HG03520 (cell line): ENCODE measurements at regions not wholly inside any gene's neighbourhood (a gene's known extent, or its start where the extent isn't known, plus 50 kb on each side); places are given as distances from the start of the nearest gene placed in this dataset.
"Not testable (repeated sequence)": the region's sequence is repeated elsewhere in the genome, so short reads cannot be mapped to it uniquely, and the experiment has no call there.

ENCODE experiments used
- ATAC-seq: cut with Tn5 transposase; IDR thresholded peaks from one replicate; pipeline ENCODE4 v1.9.1; 2021; ENCODE audit warnings: mild to moderate bottlenecking, moderate library complexity; ENCODE audit not compliant: unreplicated experiment

DNA sequence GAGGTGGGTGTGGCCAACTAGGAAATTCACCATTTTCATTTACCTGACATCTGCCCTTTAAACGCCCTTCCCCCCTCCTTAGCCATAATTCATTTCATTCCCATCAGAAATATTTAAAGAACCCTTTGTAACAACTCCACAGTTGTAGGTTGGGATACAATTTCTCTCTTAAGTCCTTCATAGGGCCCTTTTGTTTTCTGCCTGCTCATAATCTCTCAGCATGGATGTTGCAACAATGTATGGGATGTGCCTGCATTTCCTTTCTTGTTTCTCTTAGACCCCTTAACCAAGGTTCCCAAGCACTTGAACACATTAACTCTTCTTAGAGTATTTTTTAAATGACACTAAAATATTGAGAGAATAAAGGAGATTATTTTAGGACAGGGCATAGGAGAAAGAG is 51.7 kb upstream of the MYO10 start:
- ATAC-seq: no peak

DNA sequence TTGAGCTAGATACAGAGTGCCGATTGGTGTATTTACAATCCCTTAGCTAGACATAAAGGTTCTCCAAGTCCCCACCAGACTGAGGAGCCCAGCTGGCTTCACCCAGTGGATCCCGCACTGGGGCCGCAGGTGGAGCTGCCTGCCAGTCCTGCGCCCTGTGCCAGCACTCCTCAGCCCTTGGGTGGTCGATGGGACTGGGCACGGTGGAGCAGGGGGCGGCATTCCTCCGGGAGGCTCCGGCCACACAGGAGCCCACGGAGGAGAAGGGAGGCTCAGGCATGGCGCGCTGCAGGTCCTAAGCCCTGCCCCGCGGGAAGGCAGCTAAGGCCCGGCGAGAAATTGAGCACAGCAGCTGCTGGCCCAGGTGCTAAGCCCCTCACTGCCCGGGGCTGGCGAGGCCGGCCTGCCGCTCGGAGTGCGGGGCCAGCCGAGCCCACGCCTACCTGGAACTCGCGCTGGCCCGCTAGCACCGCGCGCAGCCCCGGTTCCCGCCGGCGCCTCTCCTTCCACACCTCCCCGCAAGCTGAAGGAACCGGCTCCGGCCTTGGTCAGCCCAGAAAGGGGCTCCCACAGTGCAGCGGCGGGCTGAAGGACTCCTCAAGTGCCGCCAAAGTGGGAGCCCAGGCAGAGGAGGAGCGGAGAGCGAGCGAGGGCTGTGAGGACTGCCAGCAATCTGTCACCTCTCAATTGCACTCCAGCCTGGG is 54.9 kb upstream of the MYO10 start:
- ATAC-seq: not testable (repeated sequence)

GRCh38 chr5:16992006-16992405 is 55.9 kb upstream of the MYO10 start:
- ATAC-seq: no peak

DNA sequence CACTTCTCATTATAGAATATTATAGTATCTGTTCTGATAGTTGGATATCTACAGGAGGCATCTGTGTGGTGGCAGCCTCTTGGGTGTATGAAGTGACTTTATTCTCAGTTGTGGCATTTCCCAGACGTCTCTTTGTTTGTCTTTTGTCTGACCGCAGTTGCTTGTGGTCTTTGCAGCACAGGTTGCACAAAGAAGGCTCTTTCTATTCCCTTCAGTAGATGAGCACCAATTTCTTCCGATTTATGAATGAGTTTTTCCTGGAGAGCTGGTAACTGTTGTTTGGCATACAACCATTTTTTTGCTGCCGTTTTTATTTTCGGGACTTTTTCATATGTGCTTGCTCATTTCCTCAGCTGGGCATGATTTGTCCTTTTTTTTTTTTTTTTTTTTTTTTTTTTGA is 56.4 kb upstream of the MYO10 start:
- no peak for ATAC-seq

- no peak for ATAC-seq
These were observed 58.5 kb upstream of the MYO10 start for GRCh38 chr5:16994565-16994964.

DNA sequence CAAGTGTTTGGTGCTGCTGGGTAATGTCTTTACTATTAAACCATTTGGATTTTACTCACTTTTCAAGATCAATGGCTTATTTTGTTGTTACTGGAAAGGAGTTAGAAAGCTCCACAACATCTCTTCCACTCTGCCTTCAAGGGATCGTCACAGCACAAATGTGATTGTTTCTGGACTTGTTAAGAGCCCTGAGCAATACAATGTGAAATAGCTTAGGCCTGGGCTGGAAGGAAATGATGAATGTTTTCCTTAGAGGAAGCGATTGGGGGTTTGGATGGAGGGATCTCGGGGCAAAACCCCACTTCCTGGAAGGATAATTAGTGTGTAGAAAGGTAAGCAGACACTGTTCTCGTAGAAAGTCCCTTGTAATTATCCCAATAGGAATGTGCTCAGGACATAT is 59.3 kb upstream of the MYO10 start:
- no peak for ATAC-seq

DNA sequence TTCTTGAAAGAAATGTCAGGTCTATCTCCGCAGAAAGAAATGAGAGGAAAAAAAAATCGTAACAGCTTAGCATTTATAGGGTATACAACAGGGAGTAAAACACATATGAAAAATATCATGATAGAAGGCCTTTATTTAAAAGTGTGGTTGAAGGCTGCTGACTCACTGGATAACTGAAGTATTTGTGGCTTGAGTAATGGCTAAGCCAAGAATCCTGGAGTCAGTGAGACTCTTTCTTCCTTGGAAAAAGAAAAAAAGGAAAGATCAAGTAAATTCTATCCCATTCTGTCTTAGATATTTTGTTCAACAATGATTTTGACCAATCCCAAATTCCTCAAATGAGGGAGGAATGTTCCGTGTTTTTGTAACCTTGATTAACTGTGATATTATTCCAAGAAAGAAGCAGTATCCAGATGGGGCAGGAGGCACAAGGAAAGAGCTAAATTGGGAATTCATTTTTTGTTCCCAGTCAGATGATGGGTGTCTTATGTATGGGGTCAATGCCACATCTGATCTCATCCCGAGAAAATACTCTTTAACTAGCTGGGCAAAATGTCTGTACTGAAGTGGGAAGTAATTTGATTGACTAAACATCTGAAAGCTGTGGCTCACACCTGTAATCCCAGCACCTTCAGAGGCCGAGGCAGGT is 64.3 kb upstream of the MYO10 start:
- ATAC-seq: no peak

DNA sequence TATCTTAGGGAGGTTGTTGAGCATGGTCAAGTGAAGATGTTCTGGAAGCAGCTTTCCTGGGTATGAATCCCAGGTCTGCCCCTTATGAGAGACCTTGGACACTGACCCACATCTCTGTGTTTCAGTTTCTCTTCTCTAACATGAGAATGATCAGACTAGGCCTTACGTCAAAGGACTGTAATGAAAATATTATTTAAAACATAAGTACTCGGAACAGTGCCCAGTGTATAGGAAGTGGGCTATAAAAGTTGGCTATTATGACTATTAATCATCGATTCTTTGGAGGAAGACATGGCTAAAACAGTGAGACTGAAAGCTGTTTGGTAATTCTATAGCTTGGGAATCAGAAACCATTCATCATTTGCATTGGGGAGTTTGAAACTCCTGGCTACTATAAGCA is 65.3 kb upstream of the MYO10 start:
- ATAC-seq: no peak

GRCh38 chr5:17004441-17005106 is 68.5 kb upstream of the MYO10 start:
- no peak for ATAC-seq

DNA sequence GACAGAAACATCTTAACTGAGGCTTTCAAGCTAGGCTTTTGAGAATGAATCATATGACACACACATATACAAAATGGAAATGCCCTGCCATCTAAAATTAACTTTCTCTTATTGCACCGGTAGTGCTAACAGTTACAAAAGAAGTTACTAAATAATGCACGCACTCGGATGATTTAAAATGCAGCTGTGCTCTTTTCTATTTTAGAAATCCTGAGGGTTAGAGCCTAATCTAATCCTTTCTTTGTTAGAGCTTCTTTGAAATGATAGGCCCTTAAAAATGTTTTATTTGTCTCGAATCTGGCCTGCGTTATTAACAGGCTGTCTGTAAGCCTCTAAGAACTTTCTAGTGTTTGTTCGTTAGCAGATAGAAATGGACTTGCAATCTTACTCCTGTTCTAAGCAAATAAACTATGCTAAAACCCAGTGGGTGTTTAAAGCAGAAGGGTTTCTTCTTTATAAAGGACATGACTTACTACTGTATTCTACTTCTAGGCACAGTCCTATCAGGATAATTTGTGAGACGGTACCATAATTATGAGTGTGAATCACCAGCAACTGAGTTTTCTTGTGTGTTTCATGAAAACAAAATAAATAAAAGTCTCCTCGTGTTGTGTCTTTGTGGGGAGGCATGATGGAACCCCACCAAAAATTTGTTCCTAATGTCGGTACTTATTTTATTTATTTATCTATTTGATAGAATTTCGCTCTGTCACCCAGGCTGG is 69.2 kb upstream of the MYO10 start:
- ATAC-seq: no peak

- ATAC-seq: no peak
These were observed 76.2 kb upstream of the MYO10 start for GRCh38 chr5:17012289-17012688.

DNA sequence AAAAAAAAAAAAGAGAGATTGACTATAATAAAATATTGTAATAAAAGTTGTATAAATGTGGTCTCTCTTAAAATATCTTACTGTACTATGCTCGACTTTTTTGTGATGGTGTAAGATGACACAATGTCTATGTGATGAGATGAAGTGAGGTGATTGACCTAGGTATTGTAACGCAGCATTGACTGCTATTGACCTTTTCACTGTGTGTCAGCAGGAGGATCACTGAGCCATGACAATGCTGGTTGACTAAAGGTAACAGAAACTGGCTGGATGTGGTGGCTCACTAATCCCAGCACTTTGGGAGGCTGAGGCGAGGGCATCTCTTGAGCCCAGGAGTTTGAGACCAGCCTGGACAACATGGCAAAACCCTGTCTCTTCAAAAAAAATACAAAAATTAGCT is 78.6 kb upstream of the MYO10 start:
- no peak for ATAC-seq

GRCh38 chr5:17018871-17019270 is 82.8 kb upstream of the MYO10 start:
- ATAC-seq: no peak

DNA sequence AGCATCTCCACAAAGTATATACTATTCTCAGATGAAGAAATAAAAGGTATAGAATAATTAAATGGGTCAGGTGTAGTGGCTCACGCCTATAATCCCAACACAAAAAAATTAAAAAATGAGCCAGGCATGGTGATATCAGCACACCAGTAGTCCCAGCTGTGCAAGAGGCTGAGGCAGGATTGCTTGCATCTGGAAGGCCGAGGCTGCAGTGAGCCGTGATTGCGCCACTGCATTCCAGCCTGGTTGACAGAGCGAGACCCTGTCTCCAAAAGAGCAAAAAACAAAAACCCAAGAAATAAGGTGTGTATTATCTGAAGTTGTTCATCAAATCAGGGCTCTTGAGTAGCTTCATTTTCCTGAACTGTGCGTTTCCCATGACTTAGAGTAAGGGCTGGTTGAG is 83.2 kb upstream of the MYO10 start:
- no peak for ATAC-seq

DNA sequence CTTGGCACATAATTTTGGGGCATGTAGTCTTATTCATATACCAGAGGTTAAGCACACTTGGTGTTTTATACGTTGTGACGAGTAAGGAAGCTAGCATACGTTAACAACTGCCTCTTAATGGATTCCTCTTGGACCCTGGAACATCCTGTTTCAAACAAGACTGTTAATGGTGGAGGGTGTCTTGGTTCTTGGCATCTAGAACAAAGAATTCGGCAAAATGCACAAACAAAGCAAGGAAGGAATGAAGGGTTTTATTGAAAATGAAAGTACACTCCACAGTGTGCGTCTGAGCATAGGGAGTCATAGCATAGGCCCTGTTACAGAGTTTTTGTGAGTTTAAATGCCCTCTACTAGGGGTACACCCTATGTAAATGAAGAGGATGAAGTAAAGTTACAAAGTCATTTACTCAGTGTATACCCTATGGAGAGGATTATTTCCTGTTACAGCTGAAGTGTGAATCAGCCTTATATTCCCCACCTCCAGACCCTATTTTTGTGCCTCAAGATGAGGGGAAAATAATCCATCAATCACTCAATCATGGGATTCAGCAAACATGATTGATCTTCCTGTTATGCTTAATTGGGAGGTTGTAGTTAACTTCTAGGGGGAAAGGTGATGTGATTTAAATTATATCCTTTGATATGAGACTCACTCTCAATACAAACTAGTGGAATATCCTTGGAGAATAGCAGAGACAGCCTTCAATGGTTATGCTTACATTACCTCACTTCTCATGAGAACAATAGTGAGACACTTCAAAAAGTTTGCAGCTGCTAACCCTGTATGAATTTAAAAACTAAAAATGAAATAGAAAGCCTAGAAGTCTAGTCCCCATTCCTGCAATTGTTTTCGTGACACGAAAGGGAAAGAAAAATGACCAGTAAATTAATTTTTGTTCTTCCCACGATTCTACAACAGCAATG is 84.9 kb upstream of the MYO10 start:
- no peak for ATAC-seq

DNA sequence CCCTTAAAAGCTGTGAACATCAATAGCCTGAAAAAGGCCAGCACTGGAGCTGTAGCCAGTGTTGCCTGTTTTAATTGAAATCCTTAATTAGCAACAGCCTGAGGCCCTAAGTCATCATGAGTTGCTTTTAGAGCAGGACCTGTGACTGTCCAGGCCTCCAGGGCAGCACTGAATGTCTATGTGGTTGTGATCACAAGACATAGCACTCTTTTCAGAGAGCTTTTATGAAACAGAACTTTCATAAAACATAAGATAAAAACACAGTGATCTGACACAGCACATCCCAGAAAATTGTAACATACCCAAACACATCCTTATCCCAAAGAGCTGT is 85.5 kb upstream of the MYO10 start:
- ATAC-seq: no peak

GRCh38 chr5:17022296-17022695 is 86.2 kb upstream of the MYO10 start:
- ATAC-seq: no peak

- ATAC-seq: no peak
These were observed 88.6 kb upstream of the MYO10 start for GRCh38 chr5:17024686-17025180.

DNA sequence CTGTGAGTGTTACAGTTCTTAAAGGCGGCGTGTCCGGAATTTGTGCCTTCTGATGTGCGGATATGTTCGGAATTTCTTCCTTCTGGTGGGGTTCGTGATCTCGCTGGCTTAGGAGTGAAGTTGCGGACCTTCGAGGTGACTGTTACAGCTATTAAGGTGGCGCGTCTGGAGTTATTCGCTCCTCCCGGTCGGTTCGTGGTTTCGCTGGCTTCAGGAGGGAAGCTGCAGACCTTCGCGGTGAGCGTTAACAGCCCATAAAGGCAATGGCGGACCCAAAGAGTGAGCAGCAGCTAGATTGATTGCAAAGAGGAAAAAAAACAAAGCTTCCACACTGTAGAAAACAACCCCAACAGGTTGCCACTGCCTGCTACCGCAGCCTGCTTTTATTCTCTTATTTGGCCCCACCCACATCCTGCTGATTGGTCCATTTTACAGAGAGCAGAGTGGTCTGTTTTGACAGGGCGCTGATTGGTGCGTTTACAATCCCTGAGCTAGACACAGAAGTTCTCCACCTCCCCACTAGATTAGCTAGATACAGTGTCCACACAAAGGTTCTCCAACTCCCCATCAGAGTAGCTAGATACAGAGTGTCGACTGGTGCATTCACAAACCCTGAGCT is 95.7 kb upstream of the MYO10 start:
- ATAC-seq: not testable (repeated sequence)
